ENCODE measurements at regions not wholly inside any gene's neighbourhood (a gene's known extent, or its start where the extent isn't known, plus 50 kb on each side); places are given as distances from the start of the nearest gene placed in this dataset.

DNA sequence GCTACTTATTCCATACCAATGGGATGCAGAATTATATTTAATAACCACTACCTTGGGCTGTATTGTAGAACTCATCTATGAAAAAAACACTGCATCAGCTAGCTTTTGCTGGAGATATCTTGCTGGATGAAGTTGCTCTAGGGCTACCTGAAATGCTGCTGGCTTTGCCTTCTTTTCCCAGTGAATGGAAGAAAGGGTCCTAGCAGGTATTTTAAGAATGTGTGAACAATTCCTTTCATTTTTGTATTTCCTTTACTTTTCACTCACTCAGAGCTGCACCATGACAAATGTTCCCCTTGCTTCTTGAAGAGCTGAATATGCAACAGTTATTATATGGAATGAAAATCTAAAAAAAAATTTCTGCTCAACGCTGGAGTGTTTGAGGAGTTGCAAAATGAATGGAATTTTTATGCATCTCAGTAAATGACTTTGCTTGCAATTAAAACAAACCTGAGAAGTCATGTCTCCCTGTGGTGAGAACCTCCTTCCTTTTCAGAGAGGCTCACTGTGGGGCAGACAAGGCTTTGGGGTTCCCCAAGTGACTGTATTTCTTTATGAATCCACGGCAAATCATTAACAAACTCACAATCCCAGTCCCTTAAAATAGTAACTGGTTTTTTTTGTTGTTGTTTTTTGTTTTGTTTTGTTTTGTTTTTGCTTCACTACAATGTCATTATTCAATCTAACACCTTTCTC is 566.8 kb upstream of the KIRREL3 start:
- DNase-seq, result no peak

DNA sequence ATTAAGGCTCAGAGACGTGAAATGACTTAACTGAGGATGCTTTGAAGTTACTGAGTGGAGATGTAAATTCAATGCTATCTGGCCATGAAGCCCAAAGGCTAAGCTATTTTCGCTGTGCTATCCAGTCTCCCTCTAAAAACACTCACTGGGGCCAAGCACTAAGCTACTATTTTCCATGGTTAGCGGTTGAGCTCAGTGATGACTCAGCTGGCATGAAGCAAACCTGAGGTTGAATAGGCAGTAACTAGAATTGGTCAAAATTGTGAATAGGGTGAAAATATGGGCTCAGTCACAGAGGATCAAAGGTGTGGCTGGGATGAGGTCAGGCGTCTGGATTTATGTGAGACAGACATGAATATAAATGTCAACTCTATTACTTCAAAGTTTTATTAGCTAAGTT is 564.2 kb upstream of the KIRREL3 start:
- DNase-seq, result no peak

DNA sequence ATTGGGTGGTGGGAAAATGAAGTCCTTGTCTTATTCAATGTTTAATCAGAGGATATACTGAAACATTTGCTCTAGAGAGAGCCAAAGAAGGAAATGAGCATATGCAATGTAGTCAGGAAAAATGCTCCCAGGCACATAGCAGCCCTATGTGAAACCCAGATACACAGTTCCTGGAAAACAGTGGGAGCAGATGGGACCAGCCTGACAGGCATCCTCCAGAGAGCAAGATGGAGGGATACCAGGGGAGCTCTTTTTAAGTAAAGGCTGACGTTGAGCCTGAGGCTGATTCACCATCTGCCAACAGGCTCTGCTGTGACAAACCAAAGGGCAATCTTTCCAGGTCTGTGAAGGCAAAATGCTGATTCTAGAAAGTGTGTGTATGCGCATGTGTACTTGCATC is 559.4 kb upstream of the KIRREL3 start:
- DNase-seq, result no peak

DNA sequence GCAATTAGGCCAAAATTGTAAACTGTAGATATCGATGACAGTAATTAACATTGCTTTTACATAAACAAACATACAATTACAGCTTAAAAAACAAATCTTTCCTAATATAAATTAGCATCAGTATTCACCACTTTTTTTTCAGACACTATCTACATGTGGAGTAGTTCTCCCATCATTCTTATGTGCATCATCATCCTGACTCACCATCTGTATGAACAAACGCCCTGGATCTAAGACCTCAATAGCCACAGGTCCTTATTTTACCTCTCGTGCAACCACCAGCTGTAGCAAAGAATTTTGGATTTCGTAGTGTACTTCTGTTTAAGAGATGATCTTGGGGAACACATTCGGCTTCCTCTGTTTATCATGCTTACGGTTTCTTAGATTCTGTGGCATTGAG is 551.9 kb upstream of the KIRREL3 start:
- DNase-seq, result no peak

DNA sequence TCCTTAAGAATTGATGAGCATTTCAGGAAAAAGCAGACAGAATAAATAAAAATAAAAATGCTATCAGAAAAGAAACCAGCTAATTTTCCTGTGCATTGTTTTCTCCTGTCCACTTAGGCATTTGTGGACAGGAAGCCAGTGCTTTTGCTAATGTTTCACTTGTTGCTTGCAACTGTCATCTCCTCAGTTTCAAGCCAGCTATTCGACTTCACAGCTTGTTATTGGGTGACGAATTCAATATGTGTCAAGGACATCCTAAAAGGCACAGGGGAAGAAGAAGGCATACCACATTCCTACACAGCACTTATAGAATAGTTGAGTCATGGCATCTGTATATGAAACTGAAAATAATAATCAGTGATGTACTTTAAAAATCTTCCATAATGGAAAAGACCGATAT is 530.6 kb upstream of the KIRREL3 start:
- no peak for DNase-seq

DNA sequence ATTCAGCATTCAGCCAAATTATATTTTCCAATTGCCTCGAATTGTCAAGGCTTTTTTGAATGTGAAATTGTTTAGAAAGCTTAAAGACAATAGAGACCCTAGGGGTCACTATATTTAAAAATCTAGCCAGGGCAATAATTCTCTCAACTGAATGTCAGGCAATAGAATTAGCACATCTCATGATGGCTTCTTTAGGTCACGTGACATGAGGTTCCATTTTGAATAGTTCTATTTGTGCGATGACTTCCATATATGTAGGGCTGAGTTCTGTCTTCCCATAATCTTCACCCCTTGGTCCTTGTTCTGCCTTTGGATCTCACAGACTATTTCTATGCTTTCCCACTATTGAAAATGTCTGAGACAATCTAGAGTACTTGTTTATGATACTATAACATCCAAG is 527.7 kb upstream of the KIRREL3 start:
- DNase-seq, result no peak

DNA sequence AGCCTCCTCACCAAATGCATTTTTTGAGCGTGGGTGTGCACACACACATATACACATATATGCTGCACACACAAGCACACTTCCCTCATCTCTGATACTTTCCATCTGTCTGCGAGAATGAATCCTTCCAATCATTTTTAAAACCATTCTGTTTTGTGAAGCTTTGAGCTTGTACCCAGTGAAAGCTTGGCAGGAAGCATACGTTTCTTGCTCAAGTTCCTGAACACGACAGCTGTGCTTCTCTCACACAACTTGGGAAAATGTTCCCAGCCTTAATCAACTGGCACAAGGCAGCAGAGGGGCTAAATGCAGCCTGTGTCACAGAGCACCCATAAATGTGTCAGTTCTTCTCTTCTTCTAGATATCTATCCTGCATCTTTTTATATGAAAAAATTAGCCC is 524.0 kb upstream of the KIRREL3 start:
- DNase-seq, result no peak

DNA sequence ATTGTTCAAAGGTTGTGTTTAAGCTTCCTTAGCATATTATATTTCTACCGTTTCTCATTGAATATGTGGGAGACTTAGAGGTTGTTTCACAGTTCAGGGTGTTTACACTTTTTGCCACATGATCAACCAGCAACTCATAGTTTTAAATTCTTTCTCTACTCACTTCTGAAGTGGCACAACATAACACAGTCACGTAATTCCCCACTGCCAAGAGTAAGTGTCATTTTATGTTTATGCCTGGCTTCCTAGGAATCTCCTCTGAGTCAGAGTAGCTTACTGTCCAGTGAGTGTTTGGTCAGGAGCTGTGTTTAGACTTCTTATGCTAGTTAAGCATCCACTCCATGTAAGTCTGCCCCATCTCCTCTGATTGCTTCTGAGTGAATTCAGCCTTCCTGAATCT is 520.8 kb upstream of the KIRREL3 start:
- DNase-seq, result no peak

DNA sequence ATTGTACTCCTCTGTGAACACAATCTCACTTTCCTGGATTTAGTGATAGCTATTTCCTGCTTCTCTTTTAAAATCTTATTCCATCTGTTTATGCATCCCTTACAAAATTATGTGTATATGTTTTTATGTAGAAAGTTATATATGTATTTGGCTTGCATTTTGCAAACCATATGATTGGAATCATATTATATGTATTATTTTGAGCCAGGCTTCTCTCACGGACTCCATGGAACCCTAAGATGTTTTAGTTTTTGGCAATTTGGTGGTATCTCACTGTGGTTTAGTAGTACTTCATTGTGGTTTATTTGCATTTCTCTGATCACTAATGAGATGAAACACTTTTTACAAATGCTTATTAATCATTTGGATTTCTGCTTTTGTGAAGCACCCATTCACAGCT is 507.3 kb upstream of the KIRREL3 start:
- DNase-seq, result no peak

DNA sequence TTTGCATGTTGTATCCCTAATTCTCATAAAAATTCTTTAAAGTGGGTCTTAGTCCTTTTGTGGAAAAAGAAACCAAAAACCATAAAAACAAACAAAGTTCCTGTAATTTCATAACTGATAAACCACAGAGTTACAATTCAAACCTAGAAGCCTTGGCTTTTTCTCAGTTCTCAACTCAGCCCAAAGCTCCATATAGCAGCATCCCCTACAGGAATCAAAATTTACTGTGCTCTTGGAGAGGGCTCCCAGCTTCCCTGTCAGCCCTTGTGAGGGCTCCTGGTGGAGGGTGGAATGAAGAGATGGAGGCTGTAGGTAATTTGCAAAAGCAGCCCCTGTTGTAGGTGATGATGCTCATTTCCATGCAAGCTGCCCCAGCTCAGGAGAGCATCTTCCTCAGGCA is 506.1 kb upstream of the KIRREL3 start:
- DNase-seq, result no peak

DNA sequence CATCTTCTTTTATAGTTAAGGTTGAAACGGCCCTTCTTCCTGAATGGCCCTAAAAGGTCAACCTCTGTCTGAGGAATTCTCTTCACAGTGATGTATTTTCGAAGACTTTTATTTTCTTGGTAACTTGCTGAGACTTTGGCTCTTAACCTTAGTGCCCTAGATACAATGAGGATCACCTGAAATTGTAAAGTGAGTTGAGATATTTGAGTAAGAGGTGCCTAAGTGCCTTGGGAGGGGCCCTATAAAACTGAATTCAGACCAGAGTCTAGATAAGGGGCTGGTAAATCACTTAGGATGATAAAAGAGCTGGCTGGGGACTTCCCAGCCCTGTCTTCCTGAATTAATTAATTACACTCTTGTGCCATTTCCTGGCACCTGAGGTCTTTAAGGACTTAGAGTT is 505.6 kb upstream of the KIRREL3 start:
- DNase-seq, result no peak

DNA sequence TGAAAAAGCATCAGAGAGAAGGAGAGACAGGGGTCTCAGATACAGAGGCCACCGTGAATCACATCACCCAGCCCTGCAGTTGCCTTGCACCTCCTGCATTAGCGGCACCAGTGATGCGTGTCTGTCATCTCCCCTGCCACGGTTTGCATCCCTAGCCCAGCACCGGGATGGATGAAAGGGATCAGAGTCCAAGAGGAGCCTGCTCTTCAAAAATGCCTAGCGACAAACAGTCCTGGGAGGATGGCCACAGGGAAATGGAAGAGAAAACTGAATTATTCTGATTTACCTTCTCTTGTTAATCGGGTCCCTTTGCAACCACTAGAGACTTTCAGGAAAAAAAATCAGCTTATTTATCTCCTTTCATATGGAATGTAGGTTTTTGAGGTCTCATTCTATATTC is 495.6 kb upstream of the KIRREL3 start:
- DNase-seq, result no peak

DNA sequence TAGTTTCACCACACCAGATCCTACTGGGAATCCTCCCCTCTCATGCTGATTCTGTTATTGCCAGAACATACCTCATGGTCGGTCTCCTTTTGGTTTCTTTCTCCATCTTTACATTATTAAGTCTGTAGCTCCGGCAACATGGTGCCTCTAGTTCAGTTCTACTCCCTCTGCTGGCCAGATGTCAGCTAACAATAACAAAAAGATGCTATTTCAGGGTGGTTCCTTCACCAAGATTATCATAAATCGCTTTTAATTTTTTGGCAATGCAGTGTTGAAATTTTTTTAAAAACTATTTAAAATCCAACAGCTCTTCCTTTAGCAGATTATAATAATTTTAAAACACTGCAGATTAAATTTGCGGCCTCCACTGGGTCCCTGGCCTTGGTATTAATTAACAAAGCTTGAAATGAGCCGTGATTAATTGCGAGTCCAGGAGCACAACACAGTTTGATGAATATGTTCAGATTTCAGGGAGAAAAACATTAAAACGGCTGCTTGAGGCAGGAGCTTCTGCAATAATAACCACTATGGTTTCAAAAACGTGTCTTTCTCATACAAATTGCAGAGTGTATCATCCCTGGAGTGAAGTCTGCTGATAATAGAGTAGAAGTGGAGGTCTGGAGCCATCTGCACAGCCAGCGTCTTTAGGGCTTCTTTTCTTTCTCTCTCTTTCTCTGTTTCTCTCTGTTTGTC is 492.9 kb upstream of the KIRREL3 start:
- no peak for DNase-seq

DNA sequence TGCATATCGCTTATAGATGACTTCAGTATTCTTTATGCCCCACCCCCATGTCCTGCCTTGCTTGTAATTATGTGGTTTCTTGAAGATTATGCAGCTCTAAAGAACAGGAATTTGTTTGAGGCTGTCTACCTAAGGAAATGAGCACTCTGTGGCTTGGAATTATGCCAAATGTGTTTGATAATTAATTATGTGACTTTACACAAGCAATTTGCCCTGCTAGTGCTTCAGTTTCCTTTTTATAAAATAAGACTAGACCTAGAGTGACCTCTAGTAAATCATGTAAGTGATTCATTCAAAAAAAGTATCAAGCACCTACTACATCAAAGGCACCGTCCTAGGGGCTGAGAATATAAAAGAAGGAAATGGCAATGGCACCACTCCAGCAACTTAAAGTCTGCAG is 491.5 kb upstream of the KIRREL3 start:
- DNase-seq, result no peak

DNA sequence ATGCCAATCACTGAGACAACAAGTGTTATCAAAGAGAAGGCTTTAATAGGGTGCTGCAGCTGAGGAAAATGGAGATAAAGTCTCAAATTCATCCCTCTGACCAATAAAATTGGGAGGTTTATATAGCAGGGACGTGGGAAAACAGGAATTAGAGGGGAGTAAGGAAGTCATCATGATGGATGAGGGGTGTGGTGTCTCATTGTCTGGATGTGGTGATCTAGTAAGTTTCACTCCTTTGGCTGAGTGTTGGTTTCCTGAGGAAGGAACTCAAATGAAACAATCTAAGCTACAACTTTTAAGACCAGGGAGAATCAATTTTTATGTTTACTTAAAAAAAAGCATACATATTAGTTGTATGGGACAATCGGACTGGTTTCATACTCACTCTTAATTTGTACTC is 491.0 kb upstream of the KIRREL3 start:
- no peak for DNase-seq

DNA sequence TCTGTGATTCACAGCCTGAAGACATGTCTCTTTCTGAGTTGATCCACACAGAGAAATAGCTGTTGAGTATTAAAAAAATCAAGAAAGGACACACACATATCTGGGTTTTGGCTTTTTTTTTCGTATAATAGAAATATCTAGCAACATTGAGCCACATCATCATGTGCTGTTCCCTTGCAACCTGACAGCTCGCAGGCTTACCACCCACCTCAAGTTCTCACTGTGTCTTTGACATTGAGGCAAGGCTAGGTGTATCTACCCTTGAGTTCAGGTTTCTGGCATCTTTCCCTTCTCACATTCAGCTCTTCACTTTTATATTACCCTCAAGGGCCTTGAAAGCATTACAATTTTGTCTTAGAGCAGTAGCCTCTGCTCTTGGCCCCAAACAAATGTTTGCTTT is 490.3 kb upstream of the KIRREL3 start:
- no peak for DNase-seq

DNA sequence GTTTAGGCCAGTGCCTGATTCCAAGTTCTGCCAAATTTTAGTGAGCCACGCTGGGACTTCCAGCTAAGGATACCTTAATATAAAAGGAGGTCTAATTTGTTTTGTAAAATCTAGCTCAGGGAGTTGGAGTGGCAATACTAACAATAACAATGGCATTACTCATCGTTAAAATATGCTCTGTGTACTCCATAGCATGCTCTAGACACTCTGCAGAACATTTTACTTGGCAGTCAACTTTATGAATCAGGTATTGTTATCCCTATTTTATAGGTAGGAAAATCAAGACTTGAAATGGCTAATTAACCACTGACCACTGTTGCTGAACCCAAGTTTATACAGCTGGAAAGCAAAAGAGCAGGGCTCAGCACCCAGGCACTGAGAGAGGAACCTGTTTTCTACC is 485.0 kb upstream of the KIRREL3 start:
- DNase-seq, result no peak

DNA sequence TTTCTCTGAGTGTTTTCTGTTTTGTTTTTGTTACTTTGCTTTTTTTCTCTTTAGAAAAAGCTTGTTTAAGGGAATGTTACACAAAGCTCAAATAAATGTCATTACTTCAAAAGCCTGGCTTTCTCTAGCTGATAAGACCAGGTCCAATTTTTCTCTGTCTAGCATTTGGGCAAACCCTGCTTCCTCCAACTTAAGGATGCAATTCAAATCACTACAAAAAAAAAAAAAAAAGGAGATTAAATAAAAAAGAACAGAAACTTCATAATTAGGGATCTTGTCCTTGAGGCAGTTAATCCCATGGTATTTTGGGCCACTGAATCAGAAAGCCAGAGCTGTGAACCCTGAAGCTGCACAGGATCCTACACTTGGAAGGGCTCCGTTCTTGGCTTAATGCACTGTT is 480.8 kb upstream of the KIRREL3 start:
- DNase-seq, result no peak

DNA sequence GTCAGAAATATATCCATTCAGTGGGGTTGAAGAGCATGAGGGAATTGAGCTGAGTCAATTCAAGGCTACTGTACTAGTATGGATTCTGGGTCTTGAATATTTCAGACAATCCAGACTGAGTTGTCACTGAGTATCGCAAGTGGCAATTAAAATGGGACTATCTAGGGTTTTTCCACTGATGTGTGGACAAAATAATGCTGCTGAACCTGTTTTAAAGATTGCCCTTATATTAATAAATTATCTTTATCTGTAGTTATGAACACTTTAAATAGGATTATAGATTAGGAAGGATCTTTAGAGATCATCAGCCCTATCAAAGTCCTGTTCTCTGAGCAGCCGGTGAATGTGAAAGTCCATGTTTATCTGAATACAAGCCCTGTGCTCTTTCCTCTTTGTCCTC is 478.3 kb upstream of the KIRREL3 start:
- DNase-seq, result no peak

DNA sequence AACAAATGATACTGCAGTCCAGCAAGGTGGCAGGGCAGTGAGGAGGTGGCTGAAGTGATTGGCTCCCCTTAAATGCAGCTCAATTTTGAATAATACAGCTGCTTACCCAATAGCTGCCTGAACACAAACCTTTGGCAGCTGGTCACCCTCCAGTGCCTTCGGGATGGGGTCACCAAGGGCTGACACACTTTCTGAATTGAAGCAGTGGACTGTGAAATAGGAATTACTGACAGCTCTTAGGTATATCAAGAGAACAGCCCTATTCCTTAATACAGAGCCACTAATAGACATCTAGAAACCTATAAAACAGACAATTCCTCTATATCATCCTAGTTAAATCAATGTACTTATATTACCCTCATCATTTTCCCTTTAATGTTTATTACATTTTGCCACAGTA is 474.2 kb upstream of the KIRREL3 start:
- no peak for DNase-seq

DNA sequence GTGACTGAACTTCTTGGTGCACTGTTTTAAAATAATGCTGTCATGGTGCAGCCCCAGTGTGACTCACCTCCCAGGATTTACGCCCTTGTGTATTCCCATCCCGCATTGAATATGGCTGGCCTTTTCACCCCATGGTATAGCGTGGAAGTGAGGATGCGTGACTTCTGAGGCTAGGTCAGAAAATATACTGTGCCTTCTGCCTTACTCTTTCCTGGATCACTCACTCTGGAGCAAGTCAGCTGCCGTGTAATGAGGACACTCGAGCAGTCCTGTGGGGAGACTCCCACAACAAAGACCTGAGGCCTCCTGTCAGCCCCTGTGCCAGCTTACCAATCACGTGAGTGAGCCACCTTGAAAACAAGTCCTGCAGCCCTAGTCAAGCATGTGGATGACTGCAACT is 471.9 kb upstream of the KIRREL3 start:
- DNase-seq, result no peak

DNA sequence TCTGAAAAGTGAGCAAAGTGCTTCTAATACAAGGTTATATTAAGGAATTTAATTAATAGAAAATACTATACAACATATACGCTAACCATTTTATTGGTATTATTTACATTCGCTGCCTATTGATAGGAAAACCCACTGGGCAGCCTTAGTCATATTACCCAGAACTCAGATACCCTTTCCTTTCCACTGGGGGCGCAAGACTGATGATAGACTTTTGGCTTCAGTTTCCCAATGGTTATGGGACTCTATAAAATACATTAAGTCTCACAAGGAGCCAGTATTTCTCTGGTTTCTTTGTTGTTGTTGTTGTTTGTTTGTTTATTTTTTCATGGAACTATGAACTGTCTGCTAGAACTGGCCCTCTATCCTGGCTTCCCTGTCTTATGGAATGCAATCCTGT is 471.1 kb upstream of the KIRREL3 start:
- DNase-seq, result no peak

DNA sequence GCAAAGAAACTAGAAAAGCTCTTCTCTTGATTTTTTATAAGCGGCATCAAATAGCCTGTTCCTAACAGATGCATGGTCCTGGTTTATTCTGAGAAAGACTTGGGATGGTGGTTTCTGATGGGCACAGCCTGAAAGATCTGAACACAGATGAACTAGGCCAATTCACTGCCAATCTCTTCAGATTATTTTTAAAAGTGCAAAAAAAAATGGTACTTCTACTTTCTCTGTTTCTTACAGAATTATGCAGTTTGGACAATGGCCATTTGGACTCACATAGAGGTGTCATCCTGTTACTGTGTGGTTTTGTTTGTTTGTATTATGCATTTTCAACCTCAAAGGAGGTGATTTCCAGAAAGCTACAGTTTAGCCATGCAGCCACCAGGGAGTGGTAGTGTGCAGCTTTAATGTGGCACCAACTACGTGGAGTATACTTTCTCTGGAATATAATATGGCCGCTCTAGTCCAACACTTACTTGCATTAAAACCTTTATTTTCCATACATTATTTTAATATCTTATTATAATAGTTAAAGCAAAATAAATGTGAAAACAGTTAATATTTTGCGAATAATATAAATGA is 469.8 kb upstream of the KIRREL3 start:
- DNase-seq, result no peak

DNA sequence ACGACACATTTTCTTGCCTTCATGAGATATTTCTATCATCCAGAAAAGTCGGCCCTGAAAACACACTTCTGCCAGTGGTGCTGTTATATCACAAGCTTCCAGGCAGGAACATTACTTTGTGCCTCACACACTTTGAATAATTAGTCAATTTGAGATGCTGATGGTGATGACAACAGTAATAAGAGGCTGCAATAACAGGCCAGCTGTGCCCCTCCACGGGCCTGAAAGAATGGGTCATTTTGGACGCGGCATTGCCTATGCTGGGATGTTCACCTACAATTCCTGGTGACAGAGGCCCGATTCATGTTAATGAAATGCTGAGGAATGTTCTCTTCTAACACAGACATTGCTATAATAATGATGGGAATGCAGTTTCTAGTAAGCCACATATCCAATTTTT is 463.8 kb upstream of the KIRREL3 start:
- no peak for DNase-seq

DNA sequence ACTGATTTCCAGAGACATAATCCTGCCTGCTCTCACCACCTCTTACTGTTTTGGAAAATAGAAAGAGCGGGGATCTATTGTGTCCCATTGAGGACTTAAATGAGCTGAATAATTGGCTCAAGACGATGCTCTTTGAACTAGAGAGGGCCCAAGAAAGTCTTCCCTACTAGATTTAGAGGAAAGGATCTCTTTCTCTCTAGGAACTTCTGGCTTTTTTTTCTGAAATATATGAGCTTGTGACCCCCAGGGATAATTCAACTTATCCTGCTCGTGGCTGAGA is 461.4 kb upstream of the KIRREL3 start:
- no peak for DNase-seq

All from CD4-positive, alpha-beta T cell treated with Interleukin-4 for 1 hour (primary cell).